IPS-NIHi7 (cell line): ENCODE measurements at regions not wholly inside any gene's neighbourhood (a gene's known extent, or its start where the extent isn't known, plus 50 kb on each side); places are given as distances from the start of the nearest gene placed in this dataset.

Experiments used
- DNase-seq: peaks from one replicate; pipeline ENCODE4 v3.0.0; 2012; ENCODE audit warnings: mixed read lengths; ENCODE audit errors: extremely low spot score

GRCh38 chr2:52141076-52141475 is 1109.1 kb upstream of the NRXN1 start:
- DNase-seq, result no peak

GRCh38 chr2:52139241-52139640 is 1107.3 kb upstream of the NRXN1 start:
- DNase-seq, result no peak

GRCh38 chr2:52135235-52135634 is 1103.3 kb upstream of the NRXN1 start:
- no peak for DNase-seq

- no peak for DNase-seq
Observed at GRCh38 chr2:52128081-52128480, 1096.1 kb upstream of the NRXN1 start.

- no peak for DNase-seq
Observed at GRCh38 chr2:52127527-52127926, 1095.6 kb upstream of the NRXN1 start.

GRCh38 chr2:52117299-52117698 is 1085.4 kb upstream of the NRXN1 start:
- no peak for DNase-seq

GRCh38 chr2:52115750-52116149 is 1083.8 kb upstream of the NRXN1 start:
- DNase-seq, result no peak

- DNase-seq, result no peak
Observed at GRCh38 chr2:52113338-52113737, 1081.4 kb upstream of the NRXN1 start.

- no peak for DNase-seq
Observed at GRCh38 chr2:52112141-52112540, 1080.2 kb upstream of the NRXN1 start.

GRCh38 chr2:52107124-52107523 is 1075.2 kb upstream of the NRXN1 start:
- DNase-seq, result no peak

GRCh38 chr2:52097071-52097470 is 1065.1 kb upstream of the NRXN1 start:
- DNase-seq, result no peak

GRCh38 chr2:52084759-52085158 is 1052.8 kb upstream of the NRXN1 start:
- DNase-seq, result no peak

- no peak for DNase-seq
Observed at GRCh38 chr2:52083214-52083613, 1051.3 kb upstream of the NRXN1 start.

GRCh38 chr2:52082646-52083045 is 1050.7 kb upstream of the NRXN1 start:
- no peak for DNase-seq

- no peak for DNase-seq
Observed at GRCh38 chr2:52079602-52080001, 1047.7 kb upstream of the NRXN1 start.

- DNase-seq, result no peak
Observed at GRCh38 chr2:52077159-52077558, 1045.2 kb upstream of the NRXN1 start.

GRCh38 chr2:52074130-52074719 is 1042.3 kb upstream of the NRXN1 start:
- no peak for DNase-seq

- DNase-seq, result no peak
Observed at GRCh38 chr2:52072949-52073348, 1041.0 kb upstream of the NRXN1 start.

- no peak for DNase-seq
Observed at GRCh38 chr2:52070665-52071064, 1038.7 kb upstream of the NRXN1 start.

- DNase-seq, result no peak
Observed at GRCh38 chr2:52064234-52064633, 1032.3 kb upstream of the NRXN1 start.

GRCh38 chr2:52054824-52055223 is 1022.9 kb upstream of the NRXN1 start:
- DNase-seq, result peak; percentile 10

GRCh38 chr2:52036853-52037252 is 1004.9 kb upstream of the NRXN1 start:
- DNase-seq, result no peak

GRCh38 chr2:52036024-52036423 is 1004.1 kb upstream of the NRXN1 start:
- DNase-seq, result no peak

- DNase-seq, result no peak
Observed at GRCh38 chr2:52035391-52035790, 1003.5 kb upstream of the NRXN1 start.
